ENCODE measurements at regions not wholly inside any gene's neighbourhood (a gene's known extent, or its start where the extent isn't known, plus 50 kb on each side); places are given as distances from the start of the nearest gene placed in this dataset.

DNA sequence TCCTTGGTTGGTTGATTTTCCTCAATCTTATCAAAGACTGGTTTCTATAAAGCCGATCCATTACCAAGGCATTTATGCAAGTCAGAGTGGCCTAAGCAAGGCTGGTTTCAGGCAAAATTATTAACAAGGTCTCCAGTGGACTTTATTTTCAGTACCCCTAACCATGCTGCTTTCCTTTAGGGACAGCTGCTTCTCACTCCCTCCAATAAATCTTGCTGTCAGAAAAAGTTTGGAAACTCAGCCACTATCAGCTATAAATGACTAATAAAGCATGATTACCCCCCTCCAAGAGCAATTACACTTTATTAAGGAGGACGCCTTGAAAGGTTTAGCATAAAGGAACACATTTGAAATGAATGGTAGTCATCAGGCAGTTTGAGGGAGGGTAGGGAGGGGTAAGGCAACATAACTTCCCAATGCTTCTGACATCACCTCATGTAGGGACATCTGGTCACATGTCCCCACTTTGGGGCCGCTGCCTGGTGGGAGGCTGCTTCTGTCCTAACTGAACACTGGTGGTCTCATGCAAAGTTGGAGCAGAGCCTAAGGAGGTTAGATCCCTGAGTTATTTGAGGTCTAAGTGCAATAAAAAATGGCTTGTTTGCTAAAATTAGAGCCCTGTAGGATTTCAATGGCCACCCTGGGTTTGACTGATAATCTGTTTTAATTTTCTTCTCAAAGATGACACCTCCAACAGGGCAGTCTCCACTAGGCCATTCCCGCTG lies 58.0 kb upstream of the TMEM178A start:
- Histone ChIP-seq H3K36me3 (ENCODE audit: control insufficient read depth in 5 of 5, insufficient read depth in 5 of 5, low read length in 5 of 5) (no peaks in the 10 kb centered on the region), H3K9me3 (ENCODE audit: control insufficient read depth in 5 of 5, low read length in 5 of 5) (no peaks in the 10 kb centered on the region), H3K4me3 (ENCODE audit: low read depth in 1 of 5, low read length in 5 of 5) (no peak overlapping the region), H3K4me1 (ENCODE audit: control insufficient read depth in 5 of 5, insufficient read depth in 5 of 5, low read length in 5 of 5) (peaks cover 0 to 12% (median 6%) of the 10 kb centered on the region in 5 donors), H3K27me3 (ENCODE audit: control insufficient read depth in 5 of 5, insufficient read depth in 4 of 5, low read length in 5 of 5) (no peaks in the 10 kb centered on the region), H3K9ac (ENCODE audit: low read length in 5 of 5) (no peak overlapping the region), H3K27ac (ENCODE audit: low read depth, low read length) (no peak overlapping the region)

DNA sequence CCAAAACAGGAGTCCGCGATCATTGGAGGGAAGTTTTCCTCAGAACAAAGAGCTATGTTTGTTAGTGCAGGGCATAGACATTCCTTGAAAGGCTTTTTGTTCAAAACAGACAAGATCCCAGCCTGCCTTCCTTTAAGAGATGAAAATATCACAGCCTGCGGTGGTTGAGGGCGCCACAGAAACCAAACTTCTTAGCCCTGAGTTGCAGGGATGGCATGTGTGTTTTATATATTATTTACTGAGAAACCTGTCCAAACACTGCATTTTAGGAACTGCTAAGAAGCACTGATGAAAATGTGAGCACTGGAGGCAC lies 57.5 kb upstream of the TMEM178A start:
- H3K4me3 ChIP-seq (ENCODE audit: low read depth in 1 of 5, low read length in 5 of 5) = no peak overlapping the region
- H3K9ac ChIP-seq (ENCODE audit: low read length in 5 of 5) = no peak overlapping the region
- peaks cover 0 to 9% (median 6%) of the 10 kb centered on the region in 5 donors for H3K4me1 ChIP-seq (ENCODE audit: control insufficient read depth in 5 of 5, insufficient read depth in 5 of 5, low read length in 5 of 5)
- no peak overlapping the region for H3K27ac ChIP-seq (ENCODE audit: low read depth, low read length)
- no peaks in the 10 kb centered on the region for H3K9me3 ChIP-seq (ENCODE audit: control insufficient read depth in 5 of 5, low read length in 5 of 5)
- no peaks in the 10 kb centered on the region for H3K36me3 ChIP-seq (ENCODE audit: control insufficient read depth in 5 of 5, insufficient read depth in 5 of 5, low read length in 5 of 5)
- no peaks in the 10 kb centered on the region for H3K27me3 ChIP-seq (ENCODE audit: control insufficient read depth in 5 of 5, insufficient read depth in 4 of 5, low read length in 5 of 5)

DNA sequence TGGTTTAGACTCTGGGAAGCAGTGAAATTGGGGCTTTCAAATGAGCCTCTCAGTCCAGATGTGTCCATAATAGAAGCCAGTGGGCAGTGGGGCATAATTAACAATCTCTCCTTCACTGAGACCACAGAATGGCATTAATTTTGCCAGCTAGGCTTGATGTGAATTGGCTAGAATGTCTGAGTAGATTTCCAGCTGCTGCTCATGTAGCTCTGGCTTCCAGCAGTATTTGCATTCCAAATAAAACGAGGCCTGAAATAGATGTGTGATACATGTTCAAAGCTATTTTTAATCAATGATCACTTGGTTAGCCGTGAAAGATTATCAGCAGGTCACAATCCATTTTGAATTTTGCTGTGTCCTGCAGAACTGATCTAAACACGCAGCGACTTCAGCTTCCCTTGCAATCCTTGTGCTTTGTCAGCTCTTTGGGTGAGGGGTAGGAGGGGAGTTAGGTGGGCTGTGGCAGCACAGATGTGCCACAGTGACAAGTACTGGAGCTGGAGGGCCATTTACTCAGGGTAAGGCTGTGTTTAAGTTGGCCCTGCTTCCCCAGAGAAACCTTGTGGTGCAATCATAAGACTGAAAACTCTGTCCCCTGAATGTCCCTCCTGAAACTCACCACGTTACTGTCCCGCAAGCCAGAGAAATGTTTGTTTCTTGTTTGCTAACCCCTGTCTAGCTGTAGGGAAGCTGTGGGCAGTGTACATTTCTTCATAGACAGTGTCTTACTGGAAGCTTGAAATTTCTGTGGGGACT lies 56.9 kb upstream of the TMEM178A start:
- no peak overlapping the region for H3K4me3 ChIP-seq (ENCODE audit: low read depth in 1 of 5, low read length in 5 of 5)
- no peak overlapping the region for H3K27ac ChIP-seq (ENCODE audit: low read depth, low read length)
- H3K27me3 ChIP-seq (ENCODE audit: control insufficient read depth in 5 of 5, insufficient read depth in 4 of 5, low read length in 5 of 5) = no peaks in the 10 kb centered on the region
- H3K36me3 ChIP-seq (ENCODE audit: control insufficient read depth in 5 of 5, insufficient read depth in 5 of 5, low read length in 5 of 5) = no peaks in the 10 kb centered on the region
- no peaks in the 10 kb centered on the region for H3K9me3 ChIP-seq (ENCODE audit: control insufficient read depth in 5 of 5, low read length in 5 of 5)
- H3K9ac ChIP-seq (ENCODE audit: low read length in 5 of 5) = no peak overlapping the region
- H3K4me1 ChIP-seq (ENCODE audit: control insufficient read depth in 5 of 5, insufficient read depth in 5 of 5, low read length in 5 of 5) = peaks cover 0 to 7% (median 6%) of the 10 kb centered on the region in 5 donors

DNA sequence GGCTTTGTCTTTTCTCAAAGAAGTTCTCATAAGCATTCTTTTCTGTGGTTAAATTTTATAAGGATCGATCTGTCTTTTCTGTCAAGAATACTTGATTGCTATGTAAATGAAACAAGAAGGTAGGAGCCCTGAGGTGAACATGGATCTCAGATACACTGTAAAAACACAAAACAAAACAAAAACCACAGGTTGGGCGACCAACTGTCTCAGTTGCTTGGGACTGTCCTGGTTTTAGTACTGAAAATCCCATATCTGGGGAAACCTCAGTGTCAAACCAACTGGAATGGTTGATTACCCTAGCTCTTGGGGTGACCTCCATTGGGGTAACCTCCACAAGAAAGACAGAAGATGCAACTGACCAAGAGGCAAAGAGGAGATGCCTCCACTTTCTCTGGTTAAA lies 55.8 kb upstream of the TMEM178A start:
- Histone ChIP-seq H3K4me1 (ENCODE audit: control insufficient read depth in 5 of 5, insufficient read depth in 5 of 5, low read length in 5 of 5) (peaks cover 0 to 7% (median 6%) of the 10 kb centered on the region in 5 donors), H3K9ac (ENCODE audit: low read length in 5 of 5) (no peak overlapping the region), H3K27me3 (ENCODE audit: control insufficient read depth in 5 of 5, insufficient read depth in 4 of 5, low read length in 5 of 5) (no peaks in the 10 kb centered on the region), H3K27ac (ENCODE audit: low read depth, low read length) (no peak overlapping the region), H3K4me3 (ENCODE audit: low read depth in 1 of 5, low read length in 5 of 5) (no peak overlapping the region), H3K36me3 (ENCODE audit: control insufficient read depth in 5 of 5, insufficient read depth in 5 of 5, low read length in 5 of 5) (no peaks in the 10 kb centered on the region), H3K9me3 (ENCODE audit: control insufficient read depth in 5 of 5, low read length in 5 of 5) (no peaks in the 10 kb centered on the region)

GRCh38 chr2:39615675-39616074 lies 50.0 kb upstream of the TMEM178A start:
- no peaks in the 10 kb centered on the region for H3K36me3 ChIP-seq (ENCODE audit: control insufficient read depth in 5 of 5, insufficient read depth in 5 of 5, low read length in 5 of 5)
- H3K9me3 ChIP-seq (ENCODE audit: control insufficient read depth in 5 of 5, low read length in 5 of 5) = no peaks in the 10 kb centered on the region
- no peaks in the 10 kb centered on the region for H3K27me3 ChIP-seq (ENCODE audit: control insufficient read depth in 5 of 5, insufficient read depth in 4 of 5, low read length in 5 of 5)
- H3K9ac ChIP-seq (ENCODE audit: low read length in 5 of 5) = no peak overlapping the region
- peaks cover 3 to 12% (median 8%) of the 10 kb centered on the region in 5 donors for H3K4me1 ChIP-seq (ENCODE audit: control insufficient read depth in 5 of 5, insufficient read depth in 5 of 5, low read length in 5 of 5)
- H3K4me3 ChIP-seq (ENCODE audit: low read depth in 1 of 5, low read length in 5 of 5) = no peak overlapping the region
- no peak overlapping the region for H3K27ac ChIP-seq (ENCODE audit: low read depth, low read length)
